Naive thymus-derived CD4-positive, alpha-beta T cell (primary cell): ENCODE measurements at regions not wholly inside any gene's neighbourhood (a gene's known extent, or its start where the extent isn't known, plus 50 kb on each side); places are given as distances from the start of the nearest gene placed in this dataset.
"Not testable (repeated sequence)": the region's sequence is repeated elsewhere in the genome, so short reads cannot be mapped to it uniquely, and the experiment has no call there.

Experiments
- ATAC-seq: fragments of 150-1000 bp; cut with Tn5 transposase; 2 replicates; pipeline ENCODE4 v1.10.0; 2021; ENCODE audit warnings: mild to moderate bottlenecking, moderate library complexity
- CTCF ChIA-PET: fragments of 350-600 bp; sonication (Branson Sonifier 250); formaldehyde crosslinking; loops from one replicate; lab custom pipeline; 2021; ENCODE audit warnings: antibody characterized with exemption; lab: Charles Lee
- POLR2A ChIA-PET: fragments of 350-600 bp; sonication (Branson Sonifier 250); formaldehyde crosslinking; loops from one replicate; lab custom pipeline; 2021; ENCODE audit warnings: antibody characterized with exemption, inconsistent platforms; lab: Charles Lee
- DNase-seq, 9 donors: peaks; one replicate each; pipeline versions ENCODE4 v3.0.0 to v3.0.0-alpha.2; 2020 to 2022; ENCODE audit warnings: mixed read lengths in 1 of 9
- H3K27ac ChIP-seq: one replicate; pipeline ENCODE4 v1.7.0; 2013; ENCODE audit warnings: mild to moderate bottlenecking, low read depth, low read length, moderate library complexity
- H3K27me3 ChIP-seq, 2 donors: one replicate each; pipeline ENCODE4 v1.7.0; 2013; ENCODE audit warnings: low read length in 2 of 2, mild to moderate bottlenecking in 2 of 2, moderate library complexity in 2 of 2; ENCODE audit not compliant: control insufficient read depth in 2 of 2, insufficient read depth in 2 of 2
- H3K36me3 ChIP-seq, 3 experiments: 1 replicate in 2 of 3; 2 replicates in 1 of 3; pipeline ENCODE4 v1.7.0; 2013; ENCODE audit warnings: low read length in 3 of 3, mild to moderate bottlenecking in 3 of 3, moderate library complexity in 1 of 3; ENCODE audit not compliant: insufficient read depth in 3 of 3, control insufficient read depth in 2 of 3
- H3K4me1 ChIP-seq, 2 donors: one replicate each; pipeline ENCODE4 v1.7.0; 2013; ENCODE audit warnings: low read length in 2 of 2, mild to moderate bottlenecking in 2 of 2, moderate library complexity in 1 of 2; ENCODE audit not compliant: control insufficient read depth in 2 of 2, insufficient read depth in 2 of 2
- H3K4me3 ChIP-seq: 2 replicates; pipeline ENCODE4 v1.7.0; 2013; ENCODE audit warnings: mild to moderate bottlenecking, low read length
- H3K9me3 ChIP-seq, 3 experiments: 1 replicate in 2 of 3; 2 replicates in 1 of 3; pipeline ENCODE4 v1.7.0; 2013; ENCODE audit warnings: low read length in 3 of 3; ENCODE audit not compliant: control insufficient read depth in 2 of 3
- H3K27ac Mint-ChIP-seq, 9 donors: one replicate each; pipeline ENCODE4 v1.8.0; 2020 to 2022; ENCODE audit warnings: mixed read lengths in 9 of 9, mild to moderate bottlenecking in 8 of 9, moderate library complexity in 5 of 9, inconsistent platforms in 2 of 9
- H3K27me3 Mint-ChIP-seq, 5 donors: one replicate each; pipeline ENCODE4 v1.8.0; 2021 to 2022; ENCODE audit warnings: mixed read lengths in 5 of 5, mild to moderate bottlenecking in 1 of 5
- H3K36me3 Mint-ChIP-seq, 5 donors: one replicate each; pipeline ENCODE4 v1.8.0; 2020 to 2022; ENCODE audit warnings: mixed read lengths in 5 of 5, mild to moderate bottlenecking in 3 of 5, inconsistent platforms in 1 of 5
- H3K4me1 Mint-ChIP-seq, 7 donors: one replicate each; pipeline ENCODE4 v1.8.0; 2020 to 2022; ENCODE audit warnings: mixed read lengths in 7 of 7, mild to moderate bottlenecking in 3 of 7, inconsistent platforms in 1 of 7
- H3K4me3 Mint-ChIP-seq, 10 donors: one replicate each; pipeline ENCODE4 v1.8.0; 2020 to 2022; ENCODE audit warnings: mild to moderate bottlenecking in 10 of 10, mixed read lengths in 10 of 10, moderate library complexity in 6 of 10, inconsistent platforms in 2 of 10
- H3K9me3 Mint-ChIP-seq, 11 donors: one replicate each; pipeline ENCODE4 v1.8.0; 2020 to 2022; ENCODE audit warnings: mixed read lengths in 11 of 11, mild to moderate bottlenecking in 4 of 11, inconsistent platforms in 1 of 11, moderate library complexity in 1 of 11
- intact Hi-C, 2 donors: fragments of 100-400 bp; cut with micrococcal nuclease; formaldehyde crosslinking; loops; one replicate each; pipeline ENCODE4 v1.15.1; 2023

DNA sequence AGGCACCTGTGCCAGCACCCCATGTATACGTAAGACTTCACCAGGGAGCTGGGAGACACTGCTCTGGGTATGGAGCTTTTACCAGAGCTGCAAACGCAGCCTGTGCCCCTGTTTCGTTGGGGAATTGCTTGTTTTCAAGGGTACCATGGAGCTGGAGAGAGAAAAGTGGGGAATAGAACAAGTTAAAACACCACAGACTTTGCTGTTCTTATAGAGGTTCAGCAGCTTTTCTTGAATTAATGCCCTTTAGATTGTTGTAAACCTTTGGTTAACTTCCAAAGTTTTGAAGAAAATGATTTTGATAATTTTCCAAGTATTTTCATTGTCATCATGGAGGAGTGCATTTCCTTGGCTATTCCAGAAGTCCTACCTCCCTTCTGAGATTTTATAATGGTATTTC lies 131.7 kb downstream of the KBTBD2 start:
- DNase-seq, ATAC-seq, H3K9me3 ChIP-seq, H3K27ac ChIP-seq, H3K9me3 Mint-ChIP-seq, POLR2A ChIA-PET, H3K36me3 Mint-ChIP-seq, H3K4me1 ChIP-seq, H3K27me3 ChIP-seq, H3K4me3 ChIP-seq, CTCF ChIA-PET, H3K36me3 ChIP-seq, H3K27ac Mint-ChIP-seq, H3K4me3 Mint-ChIP-seq: not testable (repeated sequence)
- intact Hi-C loops, result loop anchor here in 1 of 2 donors (10.0 kb wide), 1 partner anchor 1565 kb away; no protein-coding TSS in a partner anchor
- Mint-ChIP-seq H3K27me3 (peaks cover 32 to 66% (median 48%) of the 10 kb centered on the region in 5 donors), H3K4me1 (peaks cover 3 to 19% (median 12%) of the 10 kb centered on the region in 7 donors)

DNA sequence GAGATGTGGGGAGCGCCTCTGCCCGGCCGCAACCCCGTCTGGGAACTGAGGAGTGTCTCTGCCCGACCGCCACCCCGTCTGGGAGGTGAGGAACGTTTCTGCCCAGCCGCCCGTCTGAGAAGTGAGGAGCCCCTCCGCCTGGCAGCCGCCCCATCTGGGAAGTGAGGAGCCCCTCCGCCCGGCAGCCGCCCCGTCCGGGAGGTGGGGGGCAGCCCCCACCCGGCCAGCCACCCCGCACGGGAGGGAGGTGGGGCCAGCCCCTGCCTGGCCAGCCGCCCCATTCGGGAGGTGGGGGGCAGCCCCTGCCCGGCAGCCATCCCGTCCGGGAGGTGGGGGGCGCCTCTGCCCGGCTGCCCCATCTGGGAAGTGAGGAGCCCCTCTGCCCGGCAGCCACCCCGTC lies 137.7 kb downstream of the KBTBD2 start:
- DNase-seq, POLR2A ChIA-PET, H3K9me3 Mint-ChIP-seq, ATAC-seq, intact Hi-C loops, H3K4me1 ChIP-seq, H3K27ac Mint-ChIP-seq, H3K9me3 ChIP-seq, CTCF ChIA-PET, H3K27me3 ChIP-seq, H3K36me3 Mint-ChIP-seq, H3K36me3 ChIP-seq, H3K4me1 Mint-ChIP-seq, H3K27ac ChIP-seq, H3K4me3 ChIP-seq, H3K4me3 Mint-ChIP-seq: not testable (repeated sequence)
- peaks cover 0 to 31% (median 6%) of the 10 kb centered on the region in 5 donors for H3K27me3 Mint-ChIP-seq

DNA sequence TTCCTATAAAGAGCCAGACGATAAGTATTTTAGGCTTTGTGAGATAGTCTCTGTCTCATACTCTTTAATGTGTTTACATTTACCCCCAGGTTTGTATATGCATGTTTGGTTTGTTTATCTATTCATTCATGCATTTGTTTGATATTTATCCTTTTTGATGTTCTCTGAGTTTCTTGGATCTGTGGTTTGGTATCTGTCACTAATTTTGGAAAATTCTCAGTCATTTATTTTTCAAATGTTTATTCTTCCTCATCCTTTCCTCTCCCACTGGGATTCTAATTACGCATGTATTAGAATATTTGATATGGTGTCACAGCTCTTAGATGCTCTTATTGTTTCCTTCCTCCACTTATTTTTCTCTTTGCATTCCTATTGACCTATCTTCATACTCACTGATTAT lies 143.2 kb downstream of the KBTBD2 start:
- intact Hi-C loops, CTCF ChIA-PET, H3K4me1 ChIP-seq, POLR2A ChIA-PET, H3K4me3 ChIP-seq, H3K36me3 Mint-ChIP-seq, H3K36me3 ChIP-seq, ATAC-seq, H3K9me3 Mint-ChIP-seq, H3K27me3 ChIP-seq, H3K9me3 ChIP-seq, H3K4me1 Mint-ChIP-seq, H3K4me3 Mint-ChIP-seq, DNase-seq, H3K27ac ChIP-seq, H3K27ac Mint-ChIP-seq: not testable (repeated sequence)
- peaks cover 0 to 42% (median 15%) of the 10 kb centered on the region in 5 donors for H3K27me3 Mint-ChIP-seq

- peaks cover 0 to 39% (median 15%) of the 10 kb centered on the region in 5 donors for H3K27me3 Mint-ChIP-seq
- H3K36me3 Mint-ChIP-seq, H3K27ac Mint-ChIP-seq, H3K9me3 Mint-ChIP-seq, H3K4me1 ChIP-seq, ATAC-seq, H3K4me3 ChIP-seq, H3K27ac ChIP-seq, H3K27me3 ChIP-seq, POLR2A ChIA-PET, DNase-seq, H3K4me3 Mint-ChIP-seq, CTCF ChIA-PET, H3K9me3 ChIP-seq, H3K36me3 ChIP-seq, H3K4me1 Mint-ChIP-seq, intact Hi-C loops: not testable (repeated sequence)
Measured at GRCh38 chr7:32747443-32748148, 144.0 kb downstream of the KBTBD2 start.

DNA sequence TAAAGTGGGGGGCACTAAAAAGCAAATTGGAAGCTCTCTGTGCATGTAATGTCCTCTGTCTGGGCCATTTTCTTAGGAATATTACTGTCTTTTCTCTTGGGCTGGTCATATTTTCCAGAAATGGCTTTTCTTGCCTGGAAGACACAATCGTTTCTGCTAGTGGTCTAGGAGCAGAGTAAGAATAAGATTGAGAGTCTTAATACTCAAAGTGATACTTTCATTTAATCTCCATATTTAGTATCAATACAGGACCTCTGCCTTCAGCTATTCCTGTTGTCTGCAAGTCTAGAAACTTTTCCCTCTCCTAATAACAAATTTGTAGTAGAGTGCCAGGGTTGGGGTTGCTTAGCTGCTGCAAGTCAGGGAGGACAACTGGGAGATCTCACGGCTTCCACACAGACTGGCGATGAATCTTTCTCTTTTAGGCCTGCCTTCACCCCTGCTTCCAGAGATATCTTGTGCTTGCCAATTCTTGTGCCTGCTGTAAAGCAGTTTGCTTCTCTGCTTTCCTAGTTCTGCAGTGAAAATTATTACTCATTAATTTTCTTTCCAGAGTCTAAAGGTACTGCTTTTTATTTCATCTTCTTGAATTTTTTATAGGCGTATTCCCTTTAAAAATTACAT lies 149.6 kb downstream of the KBTBD2 start:
- CTCF ChIA-PET, H3K4me3 ChIP-seq, H3K36me3 ChIP-seq, H3K9me3 ChIP-seq, H3K4me1 Mint-ChIP-seq, intact Hi-C loops, H3K36me3 Mint-ChIP-seq, H3K4me3 Mint-ChIP-seq, H3K4me1 ChIP-seq, H3K27ac ChIP-seq, DNase-seq, H3K27ac Mint-ChIP-seq, H3K9me3 Mint-ChIP-seq, POLR2A ChIA-PET, ATAC-seq, H3K27me3 ChIP-seq: not testable (repeated sequence)
- H3K27me3 Mint-ChIP-seq, result peaks cover 0 to 32% (median 8%) of the 10 kb centered on the region in 5 donors

DNA sequence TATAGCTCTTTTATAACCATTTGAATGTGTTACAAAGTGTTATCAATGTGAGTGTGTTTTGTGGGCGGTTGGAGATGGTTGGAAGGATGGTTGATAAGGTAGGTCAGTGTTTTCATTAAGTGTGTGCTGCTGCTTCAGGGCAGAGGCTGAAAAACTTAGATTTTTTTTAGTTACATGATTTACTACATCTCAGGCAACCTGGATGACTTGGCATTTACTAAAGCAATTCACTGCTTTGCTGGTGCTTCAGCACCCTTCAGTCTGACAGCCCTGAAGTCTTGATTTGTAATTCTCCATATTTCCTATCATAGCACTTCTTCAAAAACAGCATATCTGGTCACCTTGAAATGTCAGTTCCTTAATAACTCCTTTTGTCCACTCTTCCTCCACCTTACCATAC lies 151.8 kb downstream of the KBTBD2 start:
- H3K9me3 ChIP-seq, H3K36me3 ChIP-seq, H3K4me3 ChIP-seq, CTCF ChIA-PET, H3K4me3 Mint-ChIP-seq, H3K27me3 ChIP-seq, H3K27ac ChIP-seq, ATAC-seq, H3K4me1 ChIP-seq, H3K36me3 Mint-ChIP-seq, H3K27ac Mint-ChIP-seq, intact Hi-C loops, H3K4me1 Mint-ChIP-seq, POLR2A ChIA-PET, DNase-seq, H3K9me3 Mint-ChIP-seq: not testable (repeated sequence)
- H3K27me3 Mint-ChIP-seq, result peaks cover 0 to 33% (median 16%) of the 10 kb centered on the region in 5 donors

DNA sequence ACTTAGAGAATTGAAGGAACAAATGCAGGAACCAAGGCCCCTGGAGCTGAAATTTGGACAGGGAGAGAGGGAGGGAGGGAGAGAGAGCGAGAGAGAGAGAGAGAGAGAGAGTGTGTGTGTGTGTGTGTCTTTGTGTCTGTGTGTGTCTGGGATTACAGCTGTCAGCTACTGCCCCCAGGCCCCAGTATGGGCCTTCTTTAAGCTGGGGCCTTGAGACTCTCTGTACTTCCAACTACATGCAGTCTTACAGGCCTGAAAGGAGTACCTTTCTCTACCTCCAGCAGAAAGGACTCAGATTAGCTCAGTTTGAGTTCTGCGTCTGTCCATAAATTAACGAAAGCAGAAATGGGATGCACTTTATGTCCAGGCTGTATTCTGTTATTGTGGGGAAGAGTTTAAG lies 153.2 kb downstream of the KBTBD2 start:
- H3K27ac Mint-ChIP-seq, H3K36me3 Mint-ChIP-seq, H3K9me3 ChIP-seq, H3K27me3 ChIP-seq, ATAC-seq, DNase-seq, H3K9me3 Mint-ChIP-seq, POLR2A ChIA-PET, H3K36me3 ChIP-seq, H3K4me1 Mint-ChIP-seq, H3K27ac ChIP-seq, CTCF ChIA-PET, intact Hi-C loops, H3K4me3 ChIP-seq, H3K4me1 ChIP-seq, H3K4me3 Mint-ChIP-seq: not testable (repeated sequence)
- H3K27me3 Mint-ChIP-seq, result peaks cover 0 to 29% (median 11%) of the 10 kb centered on the region in 5 donors
